Stimulated activated CD4-positive, alpha-beta T cell treated with anti-CD3 and anti-CD28 coated beads, Interleukin-12 subunit alpha, Interleukin-12 subunit beta, amount 100 ng/mL, for 4 hours (primary cell): ENCODE measurements at regions not wholly inside any gene's neighbourhood (a gene's known extent, or its start where the extent isn't known, plus 50 kb on each side); places are given as distances from the start of the nearest gene placed in this dataset.

ENCODE experiments used
- DNase-seq: peaks from one replicate; pipeline ENCODE4 v3.0.0-alpha.2; 2020

DNA sequence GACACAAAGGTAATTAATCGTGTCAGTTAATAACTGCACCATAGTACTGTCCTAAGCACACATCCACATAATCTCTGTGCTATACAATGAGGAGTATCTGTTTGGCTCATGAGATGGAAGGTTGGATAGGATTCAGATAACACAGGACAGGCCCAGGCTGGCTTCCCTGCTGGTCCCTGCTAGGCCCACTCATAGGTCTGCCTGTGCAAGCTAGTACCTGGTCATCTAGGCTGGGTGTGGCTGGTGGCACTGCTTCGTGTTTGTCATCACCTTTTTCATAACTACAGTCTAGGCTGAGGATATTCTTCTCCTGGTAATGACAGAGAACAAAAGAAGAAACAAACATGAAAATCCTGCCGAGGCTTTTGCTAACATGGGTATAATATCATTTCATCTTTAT, 392.8 kb downstream of the TRIB2 start:
- no peak for DNase-seq

DNA sequence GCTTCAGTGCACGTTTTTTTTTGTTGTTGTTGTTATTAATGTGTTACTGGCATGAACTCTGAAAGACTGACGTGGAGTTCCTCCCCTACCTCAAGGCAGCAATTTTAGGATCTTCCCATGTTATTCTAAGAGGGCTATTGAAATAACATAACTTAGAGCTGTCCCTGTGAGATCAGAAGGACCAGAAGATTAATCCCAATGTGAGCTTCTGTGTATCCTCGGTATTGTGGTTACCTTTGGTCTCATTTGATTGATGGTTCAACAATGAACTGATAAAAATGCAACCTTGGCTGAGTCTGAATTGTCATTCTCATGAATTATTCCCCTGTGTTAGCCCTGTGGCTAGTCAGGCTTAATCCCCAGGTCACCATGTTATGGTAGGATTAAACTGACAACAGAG, 394.1 kb downstream of the TRIB2 start:
- no peak for DNase-seq

DNA sequence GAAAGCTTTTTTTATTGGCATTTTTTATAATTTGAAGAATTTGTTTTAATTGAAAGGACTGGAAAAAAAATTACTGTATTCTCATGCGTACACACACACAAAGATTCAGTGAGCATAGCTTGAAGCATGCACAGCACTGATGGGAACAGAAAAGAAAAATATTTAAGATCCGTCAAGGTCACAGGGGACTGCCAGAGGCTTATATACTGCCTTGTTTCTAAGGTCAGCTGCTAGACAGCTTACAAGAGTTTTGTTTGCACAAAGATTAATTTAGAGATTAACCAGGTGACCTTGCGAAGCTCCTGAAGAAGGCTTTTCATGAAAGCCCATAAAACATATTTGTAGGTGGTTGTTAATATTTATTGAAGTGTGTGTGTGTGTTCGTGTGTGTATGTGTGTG, 396.3 kb downstream of the TRIB2 start:
- no peak for DNase-seq

DNA sequence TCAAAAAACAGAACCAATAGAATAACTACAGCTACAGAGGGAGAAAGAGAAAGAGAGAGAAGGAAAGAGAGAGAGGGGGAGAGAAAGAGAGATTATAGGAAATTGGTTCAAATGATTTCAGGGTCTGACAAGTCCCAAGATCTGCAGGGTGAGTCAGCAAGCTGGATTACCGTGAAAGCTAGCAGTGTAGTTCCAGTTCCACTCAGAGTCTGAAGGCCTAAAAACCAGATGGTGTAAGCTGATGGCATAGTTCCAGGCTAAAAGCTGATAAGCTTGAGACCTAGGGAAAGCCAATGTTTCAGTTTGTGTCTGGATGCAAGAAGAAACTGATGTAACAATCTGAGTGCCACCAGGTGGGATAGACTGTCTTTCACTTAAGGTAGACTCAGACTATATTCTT, 397.7 kb downstream of the TRIB2 start:
- no peak for DNase-seq

DNA sequence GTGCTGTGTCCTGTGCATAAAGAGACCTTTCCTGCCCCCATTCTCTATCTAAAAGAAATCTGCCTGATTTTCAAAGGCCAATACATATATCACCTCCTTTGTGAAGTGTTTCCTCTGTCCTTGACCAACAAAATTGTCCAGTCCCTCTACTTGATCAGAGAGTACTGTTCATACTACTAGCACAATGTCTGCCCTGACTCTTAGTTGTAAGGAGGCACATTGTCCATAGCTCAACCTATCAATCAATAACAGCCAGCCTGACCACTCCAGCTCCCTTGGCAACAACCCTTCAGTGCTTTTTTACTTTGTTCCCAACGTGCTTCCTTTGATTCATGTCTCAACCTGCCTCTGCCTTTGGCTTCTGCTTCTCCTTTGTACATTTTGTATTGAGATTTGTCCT, 398.9 kb downstream of the TRIB2 start:
- DNase-seq = no peak

DNA sequence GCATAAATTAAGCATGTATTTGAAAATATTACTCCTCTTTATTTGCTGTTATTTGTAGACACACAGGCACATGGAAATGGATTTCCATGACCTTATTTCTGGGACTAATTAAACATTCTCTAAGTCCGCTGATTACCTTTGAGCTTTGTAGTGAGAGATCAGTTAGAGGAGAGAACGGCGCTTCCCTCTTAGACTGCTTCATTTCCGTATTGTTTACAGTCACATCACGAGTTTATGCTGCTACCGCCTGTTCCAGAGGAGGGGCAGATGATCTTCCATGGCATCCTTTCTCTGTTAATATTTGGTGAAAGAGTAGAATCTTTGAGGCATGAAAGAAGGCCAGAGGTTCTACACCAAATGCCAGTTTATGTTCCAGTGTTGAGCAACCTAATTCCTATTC, 404.4 kb downstream of the TRIB2 start:
- DNase-seq = no peak

DNA sequence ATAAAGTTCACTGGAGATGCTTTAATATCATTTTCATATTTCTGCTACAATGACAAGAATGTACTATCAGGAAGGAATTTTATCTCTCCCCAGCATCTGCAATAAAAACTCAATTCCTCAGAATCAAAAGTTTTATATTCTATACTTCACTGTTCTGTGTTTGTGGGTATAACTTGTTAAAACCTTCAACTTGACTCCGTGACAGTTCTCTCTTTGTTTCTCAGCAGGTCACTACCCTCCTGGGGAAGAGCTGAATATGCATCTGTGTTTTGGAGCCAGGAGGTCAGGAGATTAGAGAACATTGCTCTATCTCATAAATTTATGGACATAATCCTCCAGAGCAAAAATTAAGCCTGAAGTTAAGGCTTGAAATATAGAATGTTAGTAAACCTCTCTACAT, 411.4 kb downstream of the TRIB2 start:
- no peak for DNase-seq

DNA sequence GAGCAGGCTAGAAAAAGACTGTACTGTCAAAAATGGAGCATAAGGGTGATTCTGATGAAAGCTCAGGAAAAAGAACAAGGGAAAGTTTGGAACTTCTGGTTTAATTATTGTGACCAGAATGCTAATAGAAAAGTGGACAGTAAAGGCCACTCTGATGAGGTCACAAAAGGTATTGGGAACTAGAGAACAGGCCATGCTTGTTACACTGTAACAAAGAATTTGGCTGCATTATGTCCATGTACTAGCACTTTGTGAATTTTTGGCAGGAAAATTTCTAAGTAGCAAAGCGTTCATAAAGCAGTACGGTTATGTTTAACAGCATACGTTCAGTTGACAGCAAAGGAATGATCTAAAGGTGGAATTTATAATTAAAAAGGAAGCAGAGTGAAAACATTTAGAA, 418.6 kb downstream of the TRIB2 start:
- DNase-seq = no peak

DNA sequence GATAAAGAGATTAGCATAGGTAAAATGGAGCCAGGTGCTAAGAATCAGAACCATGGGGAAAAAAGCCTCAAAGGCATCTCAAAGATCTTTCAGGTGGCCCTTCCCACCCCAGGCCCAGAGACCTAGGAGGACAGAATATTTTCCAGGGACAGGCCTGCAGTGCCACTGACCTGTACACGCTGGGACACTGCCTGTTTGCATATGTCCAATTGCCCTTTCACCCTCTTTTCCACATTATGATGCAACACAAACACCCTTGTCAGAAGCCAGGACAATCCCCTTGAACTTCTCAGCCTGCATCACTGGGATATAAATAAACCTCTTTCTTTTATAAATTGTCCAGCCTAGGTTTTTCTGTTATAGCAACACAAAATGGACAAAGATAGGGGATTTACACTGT, 419.1 kb downstream of the TRIB2 start:
- DNase-seq = no peak

DNA sequence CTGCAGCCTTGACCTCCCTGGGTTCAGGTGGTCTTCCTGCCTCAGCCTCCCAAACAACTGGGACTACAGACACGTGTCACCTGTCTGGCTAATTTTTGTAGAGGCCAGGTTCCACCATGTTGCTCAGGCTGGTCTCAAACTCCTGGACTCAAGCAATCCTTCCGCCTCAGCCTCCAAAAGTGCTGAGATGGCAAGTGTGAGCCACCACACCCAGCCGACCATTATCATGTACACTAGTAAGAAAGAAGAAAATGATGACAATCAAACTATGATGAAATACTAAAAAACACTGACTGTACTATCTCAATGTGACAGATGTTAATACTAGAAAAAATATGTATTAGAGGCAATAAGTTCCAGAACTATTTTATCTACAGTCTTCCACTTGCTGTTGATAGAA, 420.9 kb downstream of the TRIB2 start:
- no peak for DNase-seq

DNA sequence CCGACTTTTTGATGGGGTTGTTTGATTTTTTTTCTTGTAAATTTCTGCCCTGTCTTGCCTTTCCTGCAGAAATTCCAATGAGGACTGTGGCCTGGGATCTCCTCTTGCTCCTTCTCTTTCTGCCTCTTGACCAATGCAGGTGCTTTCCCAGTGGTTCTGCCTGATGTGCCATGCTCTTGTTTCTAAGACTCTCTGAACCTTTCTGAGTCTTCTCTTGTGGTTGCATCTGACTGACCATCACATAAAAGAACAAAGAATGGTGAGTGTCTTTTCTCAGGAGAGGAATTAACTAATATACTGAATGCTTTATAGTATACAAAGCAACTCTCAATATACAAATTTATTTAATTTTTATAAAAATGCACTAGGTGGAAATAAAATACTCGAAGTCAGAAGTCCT, 424.6 kb downstream of the TRIB2 start:
- no peak for DNase-seq

DNA sequence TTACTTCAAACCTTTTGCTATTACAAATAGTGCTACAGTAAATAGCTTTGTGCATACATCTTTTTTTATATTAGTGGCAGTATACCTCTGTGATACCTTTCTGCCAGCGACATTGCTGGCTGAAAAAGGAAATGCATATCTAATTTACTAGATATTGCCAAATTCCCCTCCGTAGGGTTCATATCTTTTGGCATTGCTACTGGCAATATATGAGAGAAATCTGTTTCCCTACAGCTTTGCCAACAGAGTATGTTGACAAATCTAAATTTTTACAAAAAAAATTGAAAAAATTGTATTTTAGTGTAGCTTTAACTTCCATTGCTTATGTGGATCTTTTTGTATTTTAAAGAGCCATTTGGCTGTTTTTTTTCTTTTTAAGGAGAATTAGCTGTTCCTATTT, 426.7 kb downstream of the TRIB2 start:
- DNase-seq = no peak

DNA sequence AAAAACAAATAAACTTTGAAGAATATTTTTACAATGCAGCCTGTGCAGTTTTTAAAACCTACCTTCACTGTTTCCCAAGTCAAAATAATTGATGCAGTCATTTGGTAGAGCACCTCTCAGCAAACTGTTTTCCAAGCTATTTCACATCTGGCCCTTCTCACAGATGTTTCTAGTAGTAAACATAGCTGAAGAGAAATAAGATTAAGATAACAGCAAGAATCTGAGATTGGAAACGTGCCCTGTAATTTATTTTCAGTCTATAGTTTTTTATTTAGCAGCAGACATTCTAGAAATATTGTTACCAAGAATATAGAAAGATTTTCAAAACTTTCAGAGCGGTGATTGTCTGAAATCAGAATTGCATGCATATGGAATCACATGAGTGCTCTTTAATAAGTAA, 440.2 kb downstream of the TRIB2 start:
- DNase-seq = no peak

DNA sequence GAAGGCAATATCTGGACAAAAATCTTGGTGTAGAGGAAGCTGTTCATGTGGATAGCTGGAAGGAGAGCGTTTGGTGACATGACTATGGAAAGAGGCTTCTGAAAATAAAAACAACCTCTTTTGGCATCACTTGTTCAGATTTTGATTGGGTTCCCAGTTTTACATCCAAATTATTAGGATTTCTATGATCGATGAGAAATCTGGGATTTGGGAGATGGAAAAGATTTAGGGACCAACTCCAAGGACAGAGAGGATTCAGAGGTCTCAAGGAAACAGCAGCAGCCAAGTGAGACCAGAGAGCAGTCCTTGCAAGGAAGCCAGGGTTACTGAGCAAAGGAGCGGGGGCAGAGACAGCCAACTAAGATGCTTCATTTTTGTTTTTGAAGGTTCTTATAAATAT, 441.7 kb downstream of the TRIB2 start:
- no peak for DNase-seq

DNA sequence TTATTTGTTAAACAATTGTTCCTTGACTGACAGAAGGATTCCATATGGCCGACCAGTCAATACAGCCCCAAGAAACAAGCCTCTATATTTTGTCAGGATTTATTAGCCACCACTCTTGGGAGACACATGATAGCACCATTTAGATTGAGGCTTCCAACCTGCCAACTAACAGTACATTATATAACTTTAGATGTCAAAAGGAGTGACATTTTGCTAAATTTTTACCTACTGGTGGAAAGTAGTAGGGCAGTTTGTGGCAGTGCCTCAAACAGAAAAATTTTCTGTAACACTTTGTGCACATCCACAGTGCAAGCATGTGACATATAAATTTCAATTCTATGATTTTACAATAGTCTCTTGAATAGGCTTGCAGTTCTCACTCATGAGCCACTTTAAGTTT, 464.0 kb downstream of the TRIB2 start:
- no peak for DNase-seq

DNA sequence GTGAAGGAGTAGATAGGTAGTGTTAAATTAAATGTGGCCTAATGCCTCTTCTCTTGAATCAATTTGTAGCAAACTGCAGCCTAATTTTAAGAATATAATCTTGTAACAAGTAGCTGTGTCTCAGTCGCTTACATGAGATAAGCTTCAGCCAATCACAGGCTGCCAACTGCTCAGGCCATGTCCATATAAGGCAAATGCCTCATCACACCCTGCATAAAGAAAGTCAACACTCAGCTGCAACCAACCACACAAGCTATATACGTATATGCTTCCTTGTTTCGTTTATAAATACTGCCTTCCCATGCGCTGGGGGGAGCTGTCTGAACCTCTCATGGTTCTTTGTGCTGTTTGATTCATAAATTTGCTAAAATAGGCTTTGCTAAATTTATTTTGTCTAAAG, 476.3 kb downstream of the TRIB2 start:
- DNase-seq = no peak

DNA sequence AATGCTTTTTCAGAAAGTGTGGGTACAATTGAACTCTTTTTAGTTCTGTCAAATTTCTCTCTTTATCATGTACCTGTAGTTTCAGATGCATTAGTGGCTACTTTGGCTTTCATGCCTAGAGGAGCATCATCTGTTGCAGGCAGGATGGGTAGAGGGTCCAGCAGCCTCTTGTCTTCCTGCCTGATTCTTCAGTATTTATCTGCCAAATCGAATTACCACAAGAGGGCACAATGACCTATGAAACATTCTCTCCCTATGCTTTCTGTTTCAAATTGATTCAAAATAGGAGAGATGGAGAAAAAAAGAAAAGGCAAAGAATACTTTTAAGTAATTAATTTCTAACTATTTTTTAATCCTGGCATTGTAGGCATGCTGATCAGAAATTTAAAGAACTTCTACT, 477.2 kb downstream of the TRIB2 start:
- DNase-seq = no peak

DNA sequence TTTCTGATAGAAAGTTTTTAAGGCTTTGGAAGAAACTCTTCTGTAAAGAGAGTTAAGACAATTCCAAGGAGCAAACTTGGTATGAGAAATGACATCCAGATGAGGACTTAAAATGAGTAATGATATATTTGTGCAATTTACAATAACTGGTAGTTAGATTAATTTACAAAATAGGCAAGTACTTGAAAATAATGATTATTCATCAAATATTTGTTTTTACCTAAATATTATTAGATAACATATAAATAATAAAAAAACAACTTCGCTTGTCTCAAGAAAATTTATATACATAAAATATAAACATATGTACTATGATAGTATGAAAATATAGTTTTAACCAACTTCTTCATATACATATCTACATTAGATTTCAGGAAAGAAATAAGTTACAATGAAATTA, 478.5 kb downstream of the TRIB2 start:
- DNase-seq = no peak

DNA sequence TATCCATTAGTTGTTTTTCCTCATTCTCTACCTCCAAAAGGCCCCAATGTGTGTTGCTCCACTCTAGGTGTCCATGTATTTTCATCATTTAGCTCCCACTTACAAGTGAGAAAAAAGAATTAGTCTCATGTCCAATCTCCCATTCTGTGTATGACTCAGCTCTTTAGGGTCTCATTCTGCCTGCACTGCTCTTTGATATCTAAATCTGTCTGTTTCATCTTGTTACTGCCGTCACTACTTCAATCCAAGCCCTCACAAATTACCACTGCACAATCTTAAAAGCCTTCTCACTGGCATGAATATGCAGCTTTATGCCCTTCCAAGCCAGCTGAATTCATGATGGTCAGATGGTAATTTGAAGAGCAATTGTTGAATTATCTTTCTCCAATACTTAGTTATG, 480.5 kb downstream of the TRIB2 start:
- DNase-seq = no peak

DNA sequence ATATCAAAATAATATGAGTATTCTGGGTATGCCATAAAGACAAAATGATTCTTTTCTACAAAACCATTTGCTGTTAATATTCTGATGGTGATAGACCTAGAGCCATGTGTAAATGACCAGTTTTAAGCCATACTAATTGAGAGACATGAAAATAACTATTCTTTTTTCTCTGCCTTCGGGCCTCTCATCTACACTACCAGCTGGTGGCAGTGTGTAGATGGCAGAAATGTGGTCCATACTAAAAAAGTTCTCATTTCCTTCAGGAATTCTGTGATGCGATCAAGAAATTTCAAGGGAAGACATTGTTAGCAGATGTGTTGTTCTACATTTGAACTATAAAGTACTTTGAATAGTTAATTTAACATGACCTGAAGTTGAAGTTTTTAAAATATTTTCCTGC, 485.2 kb downstream of the TRIB2 start:
- no peak for DNase-seq

DNA sequence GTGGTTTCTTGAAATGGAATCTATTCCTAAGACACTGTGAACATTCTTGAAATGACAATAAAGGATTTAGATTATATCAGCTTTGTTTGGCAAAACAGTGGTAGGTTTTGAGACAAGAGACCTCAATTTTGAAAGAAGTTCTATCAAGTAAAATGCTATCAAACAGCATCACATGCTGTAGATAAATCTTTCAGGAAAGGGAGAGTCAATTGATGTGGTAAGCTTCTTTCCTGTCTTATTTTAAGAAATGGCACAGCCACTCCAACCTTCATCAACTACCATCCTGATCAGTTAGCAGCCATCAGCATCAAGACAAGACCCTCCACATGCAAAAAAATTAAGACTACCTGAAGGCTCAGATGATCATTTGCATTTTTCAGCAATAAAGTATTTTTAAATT, 495.4 kb downstream of the TRIB2 start:
- DNase-seq = no peak

DNA sequence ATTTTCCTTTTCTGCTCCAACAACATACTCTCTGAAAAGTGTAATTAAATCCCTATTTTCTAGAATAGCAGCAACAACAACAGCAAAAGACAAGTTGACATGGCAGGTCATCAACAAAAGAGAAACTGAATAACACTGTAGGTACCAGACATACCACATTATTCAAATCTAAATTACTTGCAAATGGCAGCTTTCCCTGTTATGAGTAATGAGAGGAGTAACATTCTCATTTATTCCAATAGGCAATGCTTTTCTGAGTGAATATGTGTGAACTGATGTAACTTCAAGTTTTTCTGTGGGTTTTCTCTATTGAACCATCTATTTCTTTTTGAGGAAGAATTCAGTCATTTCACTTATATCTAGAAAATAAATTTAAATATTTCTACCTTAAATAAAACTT, 501.5 kb downstream of the TRIB2 start:
- no peak for DNase-seq

DNA sequence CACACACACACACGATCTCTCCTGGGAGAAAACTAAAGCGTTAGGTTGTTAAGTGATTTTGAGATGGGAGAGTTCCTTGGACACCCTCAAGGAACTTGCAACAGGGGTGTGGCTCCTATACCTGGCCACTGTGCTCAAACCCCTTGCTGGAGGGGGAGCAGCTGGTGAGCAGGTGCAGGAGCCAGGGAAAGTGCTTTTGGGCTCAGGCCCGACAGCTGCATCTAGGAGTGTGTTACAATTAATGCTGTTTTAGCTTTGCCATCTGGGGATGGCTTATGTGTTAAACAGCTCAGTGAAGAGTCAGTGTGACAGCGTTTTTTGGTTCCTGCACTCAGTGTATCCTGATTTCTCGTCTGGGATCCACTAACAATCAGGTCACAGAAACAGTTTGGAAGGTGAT, 510.8 kb downstream of the TRIB2 start:
- DNase-seq = no peak

DNA sequence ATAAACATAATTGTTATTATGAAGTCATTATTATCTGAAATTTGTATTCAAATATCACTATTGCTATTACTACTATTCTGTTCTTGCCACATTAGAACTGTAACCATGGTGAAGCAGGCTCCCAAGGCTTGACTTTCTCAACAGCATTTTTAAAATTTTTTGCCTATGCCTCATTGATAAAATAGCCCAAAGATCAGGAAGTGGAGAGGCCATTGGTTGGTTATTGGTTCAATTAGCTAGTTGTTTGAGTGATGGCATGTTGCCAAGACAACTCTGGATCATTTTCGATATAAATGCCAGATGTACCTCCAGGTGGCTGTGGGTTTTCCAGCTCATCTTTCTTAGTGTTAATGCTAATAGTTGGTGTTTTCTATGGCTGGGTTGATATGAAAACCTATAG, 513.5 kb downstream of the TRIB2 start:
- DNase-seq = no peak

DNA sequence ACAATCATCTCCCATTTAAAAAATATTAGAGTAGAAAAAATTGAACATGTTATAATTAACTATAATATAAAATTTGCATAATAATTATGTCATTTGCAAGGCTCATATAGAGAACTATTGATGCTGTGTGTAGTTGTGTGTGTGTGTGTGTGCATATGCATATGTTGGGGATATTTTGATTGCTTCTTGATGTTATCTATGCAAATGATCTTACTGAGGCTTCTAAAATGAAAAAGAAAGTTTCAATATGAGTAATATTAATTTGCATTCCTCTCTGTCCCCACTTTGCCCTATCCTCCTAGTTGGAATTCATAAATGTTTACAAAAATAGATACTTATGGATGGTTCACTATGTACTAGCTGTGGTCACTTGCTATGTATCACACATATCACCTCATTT, 523.3 kb downstream of the TRIB2 start:
- DNase-seq = no peak

DNA sequence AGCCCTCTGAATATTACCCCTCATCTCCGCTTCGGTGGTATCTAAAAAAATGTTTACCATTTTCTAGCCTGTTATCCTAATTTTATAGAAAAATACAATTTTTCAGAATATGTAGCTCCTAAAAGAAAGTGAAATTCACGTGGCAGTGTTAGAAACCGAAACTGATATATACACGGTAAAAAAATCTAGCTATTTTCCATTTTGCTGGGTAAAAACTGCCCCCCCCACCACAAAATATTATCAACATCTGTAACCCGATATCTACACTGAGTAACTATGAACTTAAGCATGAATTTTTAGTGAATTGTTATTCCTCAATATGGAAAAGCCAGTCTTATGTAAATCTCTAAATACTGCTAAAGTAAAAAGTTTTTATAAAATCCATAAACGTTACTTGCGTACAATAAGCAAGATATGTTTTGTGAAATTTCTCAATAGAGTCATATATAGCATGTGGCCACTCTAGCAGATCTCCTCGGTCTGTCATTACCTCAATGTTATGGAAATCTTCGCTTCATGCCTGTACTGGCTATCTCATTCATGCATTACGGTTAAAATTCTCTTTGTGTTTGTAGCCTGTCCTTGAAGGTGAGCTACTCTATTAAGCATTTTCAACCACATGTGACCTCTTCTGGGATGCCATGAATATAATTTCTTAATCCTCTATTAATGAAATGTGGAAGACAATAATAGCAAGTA, 524.2 kb downstream of the TRIB2 start:
- DNase-seq = no peak
